ENCODE measurements at regions not wholly inside any gene's neighbourhood (a gene's known extent, or its start where the extent isn't known, plus 50 kb on each side); places are given as distances from the start of the nearest gene placed in this dataset.

GRCh38 chr4:167908816-167909215, 183.5 kb upstream of the ANXA10 start:
- no peak for TF ChIP-seq CTCF (IDR thresholded peaks at IDR 0.05)
- no peak for TF ChIP-seq POLR2A (IDR thresholded peaks at IDR 0.05)
